ENCODE measurements at regions not wholly inside any gene's neighbourhood (a gene's known extent, or its start where the extent isn't known, plus 50 kb on each side); places are given as distances from the start of the nearest gene placed in this dataset.
"Not testable (repeated sequence)": the region's sequence is repeated elsewhere in the genome, so short reads cannot be mapped to it uniquely, and the experiment has no call there.

DNA sequence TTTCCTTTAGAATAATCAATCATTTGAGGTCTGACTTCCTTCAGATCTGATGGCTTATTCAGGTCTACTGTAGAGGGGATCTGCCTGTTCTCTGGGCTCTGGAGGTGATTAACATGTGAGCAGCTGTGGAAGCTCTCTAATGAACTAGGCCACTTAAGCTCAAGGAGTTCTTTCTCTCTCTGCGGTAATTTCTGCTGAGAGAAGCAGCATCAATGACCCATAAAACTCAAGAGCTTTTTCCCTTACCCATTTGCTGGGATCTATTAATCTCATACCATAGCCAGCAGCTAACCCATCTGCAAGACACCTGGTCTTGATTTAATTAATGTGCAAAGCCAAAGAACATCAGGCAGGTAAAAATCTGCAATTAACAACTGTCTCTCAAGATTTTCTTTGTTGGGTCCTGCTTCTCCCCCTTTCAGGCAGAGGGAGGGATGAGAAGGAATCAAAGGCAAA lies 73.2 kb upstream of the DLG1 start:
- Mint-ChIP-seq H3K9me3 (no peaks in the 10 kb centered on the region), H3K27ac (no peak overlapping the region), H3K4me3 (no peak overlapping the region), H3K4me1 (no peaks in the 10 kb centered on the region), H3K36me3 (no peaks in the 10 kb centered on the region), H3K27me3 (no peaks in the 10 kb centered on the region)

- Mint-ChIP-seq H3K4me1 (no peaks in the 10 kb centered on the region), H3K9me3 (no peaks in the 10 kb centered on the region), H3K4me3 (no peak overlapping the region), H3K27me3 (peaks cover 5% of the 10 kb centered on the region), H3K27ac (no peak overlapping the region), H3K36me3 (no peaks in the 10 kb centered on the region)
Measured at GRCh38 chr3:197369545-197369944, 71.1 kb upstream of the DLG1 start.

DNA sequence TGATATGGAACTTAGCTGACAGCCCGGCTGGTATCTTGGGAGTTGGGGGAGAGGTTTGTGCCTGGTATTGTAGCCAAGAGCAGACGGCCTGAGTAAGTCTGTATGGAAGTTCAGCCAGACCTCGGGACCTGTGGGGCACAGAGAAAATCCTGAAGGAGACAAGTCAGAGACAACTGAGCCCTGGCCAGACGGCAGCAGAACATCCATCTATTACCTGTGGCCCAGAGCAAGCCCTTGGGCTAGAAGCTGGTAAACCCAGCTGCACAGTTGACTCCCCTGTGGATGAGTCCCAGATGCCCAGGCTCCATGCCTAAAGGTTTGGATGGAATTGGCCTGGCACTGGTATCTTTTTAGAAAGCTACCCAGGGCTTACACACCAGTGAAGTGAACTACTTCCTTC lies 70.4 kb upstream of the DLG1 start:
- peaks cover 5% of the 10 kb centered on the region for H3K27me3 Mint-ChIP-seq
- H3K4me1 Mint-ChIP-seq = no peaks in the 10 kb centered on the region
- no peak overlapping the region for H3K27ac Mint-ChIP-seq
- no peaks in the 10 kb centered on the region for H3K9me3 Mint-ChIP-seq
- no peak overlapping the region for H3K4me3 Mint-ChIP-seq
- no peaks in the 10 kb centered on the region for H3K36me3 Mint-ChIP-seq

- Mint-ChIP-seq H3K9me3 (no peaks in the 10 kb centered on the region), H3K4me1 (no peaks in the 10 kb centered on the region), H3K4me3 (no peak overlapping the region), H3K27me3 (peaks cover 5% of the 10 kb centered on the region), H3K36me3 (no peaks in the 10 kb centered on the region), H3K27ac (no peak overlapping the region)
Measured at GRCh38 chr3:197368330-197368729, 69.9 kb upstream of the DLG1 start.

- peaks cover 5% of the 10 kb centered on the region for H3K27me3 Mint-ChIP-seq
- no peaks in the 10 kb centered on the region for H3K9me3 Mint-ChIP-seq
- no peaks in the 10 kb centered on the region for H3K36me3 Mint-ChIP-seq
- no peaks in the 10 kb centered on the region for H3K4me1 Mint-ChIP-seq
- no peak overlapping the region for H3K4me3 Mint-ChIP-seq
- no peak overlapping the region for H3K27ac Mint-ChIP-seq
Measured at GRCh38 chr3:197367081-197367780, 68.8 kb upstream of the DLG1 start.

DNA sequence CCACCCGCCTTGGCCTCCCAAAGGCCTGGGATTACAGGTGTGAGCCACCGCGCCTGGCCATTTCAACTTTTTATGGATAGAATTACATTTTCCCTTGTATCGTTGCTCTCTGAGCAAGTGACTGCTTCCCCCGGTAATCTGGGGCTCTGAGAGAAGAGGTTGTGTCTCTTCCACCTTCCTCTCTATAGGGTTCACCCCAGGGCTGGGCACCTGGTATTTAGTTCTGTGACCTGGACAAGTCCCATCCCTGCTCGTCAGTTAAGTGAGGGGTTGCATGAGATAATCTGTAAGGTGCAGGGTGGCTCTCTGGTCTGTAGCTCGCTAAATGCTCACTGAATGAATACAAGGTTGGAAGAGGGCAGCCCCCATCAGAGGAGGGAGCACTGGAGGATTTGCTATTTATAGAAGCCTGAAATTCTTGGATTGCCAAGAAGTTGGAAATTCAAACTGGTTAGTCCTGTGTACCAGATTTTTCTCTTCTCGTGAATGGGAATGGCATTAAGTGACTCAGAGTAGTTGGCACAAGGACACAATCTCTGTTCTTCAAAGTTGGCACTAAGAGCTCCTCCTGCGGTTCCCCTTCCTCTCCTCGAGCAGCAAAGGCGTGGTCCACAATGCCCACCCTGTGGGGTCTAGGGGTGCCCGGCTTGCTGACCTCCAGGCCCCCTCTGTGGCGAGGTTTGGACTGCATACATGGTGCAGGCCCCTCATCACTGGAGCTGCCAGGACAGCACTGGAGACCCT lies 68.1 kb upstream of the DLG1 start:
- Mint-ChIP-seq H3K27me3 (peaks cover 5% of the 10 kb centered on the region), H3K4me3 (no peak overlapping the region), H3K4me1 (no peaks in the 10 kb centered on the region), H3K27ac (no peak overlapping the region), H3K36me3 (no peaks in the 10 kb centered on the region), H3K9me3 (peaks cover under 1% of the 10 kb centered on the region)

- Mint-ChIP-seq H3K4me1 (no peaks in the 10 kb centered on the region), H3K27me3 (peaks cover 5% of the 10 kb centered on the region), H3K4me3 (no peak overlapping the region), H3K9me3 (peaks cover 5% of the 10 kb centered on the region), H3K36me3 (peaks cover 2% of the 10 kb centered on the region), H3K27ac (no peak overlapping the region)
Measured at GRCh38 chr3:197365586-197365985, 67.2 kb upstream of the DLG1 start.

DNA sequence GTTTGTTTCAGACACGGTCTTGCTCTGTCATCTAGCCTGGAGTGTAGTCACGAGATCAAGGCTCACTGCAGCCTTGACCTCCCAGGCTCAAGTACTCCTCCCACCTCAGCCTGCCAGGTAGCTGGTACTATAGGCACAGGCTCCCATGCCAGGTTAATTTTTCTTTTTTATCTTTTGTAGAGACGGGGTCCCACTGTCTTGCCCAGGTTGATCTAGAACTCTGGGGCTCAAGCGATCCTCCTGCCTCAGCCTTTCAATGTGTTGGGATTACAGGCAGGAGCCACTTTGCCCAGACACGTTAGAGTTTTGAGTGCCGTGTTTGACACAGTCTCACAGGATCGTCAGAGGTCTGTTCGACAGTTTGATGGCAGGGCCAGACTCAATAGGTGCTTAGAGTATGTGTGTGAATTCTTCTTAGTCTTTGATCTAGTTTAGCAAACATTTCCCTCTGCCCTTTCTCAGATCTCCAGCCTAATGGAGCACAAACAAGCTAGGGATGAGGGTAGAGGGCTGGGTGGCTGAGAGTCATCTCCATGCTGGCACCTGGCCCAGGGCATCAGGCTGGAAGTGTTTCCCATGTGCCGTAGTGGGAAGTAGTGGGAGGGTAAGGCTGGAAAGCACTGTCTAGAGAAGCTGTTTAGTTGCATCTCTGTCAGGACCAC lies 66.1 kb upstream of the DLG1 start:
- H3K36me3 Mint-ChIP-seq = peaks cover 2% of the 10 kb centered on the region
- H3K4me1 Mint-ChIP-seq = no peaks in the 10 kb centered on the region
- peaks cover 8% of the 10 kb centered on the region for H3K9me3 Mint-ChIP-seq
- no peak overlapping the region for H3K4me3 Mint-ChIP-seq
- no peak overlapping the region for H3K27ac Mint-ChIP-seq
- peaks cover 5% of the 10 kb centered on the region for H3K27me3 Mint-ChIP-seq

DNA sequence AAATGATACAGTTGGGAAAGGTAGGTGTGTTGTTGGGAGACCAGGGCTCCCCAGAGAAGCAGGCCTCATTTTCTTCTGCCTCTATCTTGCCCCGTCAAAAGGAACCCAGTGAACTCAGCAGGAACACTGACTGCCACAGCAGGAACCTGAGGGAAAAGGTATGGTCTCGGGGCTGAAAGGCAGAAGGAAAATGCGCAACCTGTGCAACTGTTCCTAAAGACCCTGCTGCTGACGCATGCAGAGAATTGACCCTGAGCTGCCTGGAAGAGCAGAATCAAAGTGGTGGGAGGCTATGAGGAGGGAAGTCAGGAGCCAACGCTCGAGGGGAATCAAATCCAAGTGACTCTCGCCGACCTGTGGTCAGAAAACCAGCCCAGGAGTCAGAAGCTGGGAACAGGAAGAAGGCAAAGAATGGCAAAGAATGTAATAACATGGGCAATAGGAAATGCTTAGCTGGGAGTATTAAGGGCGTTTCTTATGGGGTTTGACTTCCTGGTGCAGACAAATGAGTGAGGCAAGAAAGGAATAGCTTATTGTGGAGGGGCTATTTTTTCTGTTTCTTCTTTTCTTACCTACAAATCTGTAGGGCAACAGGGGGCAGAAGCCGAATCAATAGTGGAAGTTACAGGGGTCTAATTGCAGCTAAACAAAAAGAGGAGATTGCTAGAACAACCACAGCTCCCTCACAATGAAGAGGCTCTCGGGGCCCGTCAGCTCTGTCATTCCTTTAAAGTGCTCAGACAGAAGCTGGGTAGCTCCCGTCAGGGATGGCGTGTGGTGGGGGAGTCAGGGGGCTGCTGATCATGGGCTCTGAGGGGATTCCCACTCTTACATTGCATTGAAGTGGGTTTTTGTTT lies 65.4 kb upstream of the DLG1 start:
- Mint-ChIP-seq H3K4me1 (no peaks in the 10 kb centered on the region), H3K4me3 (no peak overlapping the region), H3K27ac (no peak overlapping the region), H3K9me3 (peaks cover 11% of the 10 kb centered on the region), H3K36me3 (peaks cover 5% of the 10 kb centered on the region), H3K27me3 (peaks cover 5% of the 10 kb centered on the region)

DNA sequence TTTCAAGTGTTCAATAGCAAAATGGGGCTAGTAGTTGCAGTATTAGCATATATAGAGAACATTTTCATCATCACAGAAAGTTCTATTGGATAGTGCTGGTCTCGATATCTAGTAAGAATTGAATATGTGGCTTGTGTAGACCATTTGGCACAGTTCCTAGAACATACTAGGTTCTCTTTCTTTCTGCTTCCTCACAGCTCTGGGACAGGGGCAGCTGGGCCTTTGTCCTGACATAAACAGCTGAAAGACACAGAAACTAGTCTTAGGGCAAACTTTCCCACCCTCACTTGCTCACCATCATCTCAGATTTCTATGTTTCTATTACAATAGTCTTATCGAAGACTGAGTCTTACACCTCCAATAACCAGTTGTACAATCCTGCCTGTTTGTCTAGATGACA lies 63.7 kb upstream of the DLG1 start:
- no peaks in the 10 kb centered on the region for H3K4me1 Mint-ChIP-seq
- H3K9me3 Mint-ChIP-seq = peaks cover 11% of the 10 kb centered on the region
- H3K36me3 Mint-ChIP-seq = peaks cover 5% of the 10 kb centered on the region
- H3K4me3 Mint-ChIP-seq = no peak overlapping the region
- H3K27ac Mint-ChIP-seq = no peak overlapping the region
- peaks cover 5% of the 10 kb centered on the region for H3K27me3 Mint-ChIP-seq

DNA sequence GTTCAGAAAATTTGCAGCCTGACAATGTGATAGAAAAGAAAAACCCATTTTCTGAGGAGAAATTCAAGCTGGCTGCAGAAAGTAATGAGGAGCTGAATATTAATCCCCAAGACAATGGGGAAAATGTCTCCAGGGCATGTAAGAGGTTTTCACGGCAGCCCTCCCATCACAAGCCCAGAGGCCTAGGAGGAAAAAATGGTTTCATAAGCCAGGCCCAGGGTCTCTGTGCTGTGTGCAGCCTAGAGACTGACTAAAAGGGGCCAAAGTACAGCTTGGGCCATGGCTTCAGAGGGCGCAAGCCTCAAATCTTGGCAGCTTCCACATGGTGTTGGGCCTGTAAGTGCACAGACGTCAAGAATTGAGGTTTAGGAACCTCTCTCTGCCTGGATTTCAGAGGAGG lies 61.7 kb upstream of the DLG1 start:
- H3K9me3 Mint-ChIP-seq = peaks cover 11% of the 10 kb centered on the region
- not testable (repeated sequence) for H3K27me3 Mint-ChIP-seq, H3K36me3 Mint-ChIP-seq, H3K4me3 Mint-ChIP-seq, H3K4me1 Mint-ChIP-seq, H3K27ac Mint-ChIP-seq

DNA sequence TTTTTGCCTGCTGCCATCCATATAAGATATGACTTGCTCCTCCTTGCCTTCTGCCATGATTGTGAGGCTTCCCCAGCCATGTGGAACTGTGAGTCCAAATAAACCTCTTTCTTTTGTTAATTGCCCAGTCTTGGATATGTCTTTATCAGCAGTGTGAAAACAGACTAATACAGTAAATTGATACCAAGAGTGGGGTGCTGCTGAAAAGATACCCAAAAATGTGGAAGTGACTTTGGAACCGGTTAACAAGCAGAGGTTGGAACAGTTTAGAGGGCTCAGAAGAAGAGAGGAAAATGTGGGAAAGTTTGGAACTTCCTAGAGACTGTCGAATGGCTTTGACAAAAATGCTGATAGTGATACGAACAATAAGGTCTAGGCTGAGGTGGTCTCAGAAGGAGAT lies 61.1 kb upstream of the DLG1 start:
- H3K36me3 Mint-ChIP-seq, H3K4me3 Mint-ChIP-seq, H3K27me3 Mint-ChIP-seq, H3K4me1 Mint-ChIP-seq, H3K27ac Mint-ChIP-seq: not testable (repeated sequence)
- peaks cover 11% of the 10 kb centered on the region for H3K9me3 Mint-ChIP-seq

DNA sequence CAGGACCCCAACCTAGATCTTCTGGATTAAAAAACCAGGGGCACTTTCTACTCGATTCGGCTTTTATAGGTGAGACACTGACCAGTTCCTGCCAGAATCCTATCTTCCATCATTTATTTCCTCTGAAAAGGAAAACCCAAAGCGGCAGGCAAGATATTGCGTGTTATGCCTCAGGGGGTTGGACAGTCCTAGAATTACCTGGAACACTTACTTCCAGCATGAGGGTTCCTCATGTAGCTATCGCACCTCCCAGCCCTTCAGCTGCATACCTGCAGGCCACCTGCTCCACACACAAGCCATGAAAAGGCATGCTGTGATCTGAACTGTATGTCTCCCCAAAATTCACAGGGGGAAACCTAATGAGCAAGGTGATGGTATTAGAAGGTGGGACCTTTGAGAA lies 58.3 kb upstream of the DLG1 start:
- no peaks in the 10 kb centered on the region for H3K4me1 Mint-ChIP-seq
- H3K9me3 Mint-ChIP-seq = peaks cover 11% of the 10 kb centered on the region
- H3K36me3 Mint-ChIP-seq = peaks cover 5% of the 10 kb centered on the region
- peaks cover 1% of the 10 kb centered on the region for H3K27me3 Mint-ChIP-seq
- H3K4me3 Mint-ChIP-seq = no peak overlapping the region
- H3K27ac Mint-ChIP-seq = no peak overlapping the region

DNA sequence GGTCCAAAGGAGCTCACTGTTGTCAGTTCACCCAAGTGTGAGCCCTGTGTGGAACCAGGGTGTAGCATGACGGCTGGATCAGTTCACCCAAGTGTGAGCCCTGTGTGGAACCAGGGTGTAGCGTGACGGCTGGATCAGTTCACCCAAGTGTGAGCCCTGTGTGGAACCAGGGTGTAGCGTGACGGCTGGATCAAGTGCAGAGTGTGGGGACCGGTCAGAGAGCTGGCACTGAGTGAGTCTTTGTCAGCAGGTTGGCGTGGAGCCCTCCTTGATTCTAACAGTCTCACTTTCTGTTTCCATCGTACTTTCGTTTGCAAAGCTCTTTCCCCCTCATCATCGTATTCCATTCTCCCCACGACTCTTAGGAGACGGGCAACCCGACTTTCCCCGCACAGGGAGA lies 57.9 kb upstream of the DLG1 start:
- Mint-ChIP-seq H3K4me1 (no peaks in the 10 kb centered on the region), H3K27me3 (peaks cover 1% of the 10 kb centered on the region), H3K36me3 (peaks cover 3% of the 10 kb centered on the region)

DNA sequence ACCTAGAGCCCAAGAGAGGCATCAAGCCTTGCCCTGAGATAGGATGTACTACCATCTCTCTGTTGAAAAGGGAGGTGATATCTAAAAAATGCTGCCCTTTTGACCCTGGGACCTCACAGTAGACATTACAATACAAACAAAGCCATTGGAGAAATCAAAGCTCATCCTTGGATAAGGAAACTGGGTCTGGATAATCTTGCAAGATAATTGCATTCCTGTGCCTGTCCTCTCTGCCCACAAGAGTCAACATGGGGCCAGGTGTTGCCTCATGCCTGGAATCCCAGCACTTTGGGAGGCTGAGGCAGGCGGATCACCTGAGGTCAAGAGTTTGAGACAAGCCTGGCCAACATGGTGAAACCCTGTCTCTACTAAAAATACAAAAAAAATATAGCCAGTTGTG lies 57.3 kb upstream of the DLG1 start:
- Mint-ChIP-seq H3K27ac (no peak overlapping the region), H3K4me1 (no peaks in the 10 kb centered on the region), H3K36me3 (peaks cover 3% of the 10 kb centered on the region), H3K9me3 (peaks cover 6% of the 10 kb centered on the region), H3K27me3 (peaks cover 1% of the 10 kb centered on the region), H3K4me3 (no peak overlapping the region)

More for the DNA sequence above, 57.9 kb upstream of the DLG1 start:
- Mint-ChIP-seq H3K27ac (no peak overlapping the region), H3K4me3 (no peak overlapping the region), H3K9me3 (peaks cover 9% of the 10 kb centered on the region)
